ENCODE measurements at regions not wholly inside any gene's neighbourhood (a gene's known extent, or its start where the extent isn't known, plus 50 kb on each side); places are given as distances from the start of the nearest gene placed in this dataset.

GRCh38 chr9:71333321-71333720 lies 211.9 kb upstream of the TRPM3 start:
- TF ChIP-seq CTCF (IDR thresholded peaks at IDR 0.05) (no peak), POLR2A (IDR thresholded peaks at IDR 0.05) (no peak), EP300 (IDR thresholded peaks at IDR 0.05) (no peak)
